OCI-LY1 (cell line): ENCODE measurements at regions not wholly inside any gene's neighbourhood (a gene's known extent, or its start where the extent isn't known, plus 50 kb on each side); places are given as distances from the start of the nearest gene placed in this dataset.

ENCODE experiments used
- CTCF ChIP-seq: fragments of 200-600 bp; sonication (generic), shearing (Covaris generic); IDR thresholded peaks from 2 replicates; pipeline ENCODE4 v1.5.1; 2017; ENCODE audit warnings: mild to moderate bottlenecking, antibody characterized with exemption, low read length, moderate library complexity, mixed read lengths
- EZH2 ChIP-seq: fragments of 200-600 bp; sonication (generic), shearing (Covaris generic); IDR thresholded peaks from 2 replicates; pipeline ENCODE4 v1.8.0; 2017; ENCODE audit warnings: borderline replicate concordance, mixed run types, mild to moderate bottlenecking, antibody characterized with exemption, low read length, moderate library complexity, mixed read lengths

- TF ChIP-seq EZH2 (no peak), CTCF (no peak)
Measured at GRCh38 chr3:174697310-174697709, 161.8 kb upstream of the NAALADL2 start.
